ENCODE measurements at regions not wholly inside any gene's neighbourhood (a gene's known extent, or its start where the extent isn't known, plus 50 kb on each side); places are given as distances from the start of the nearest gene placed in this dataset.

- no peaks in the 10 kb centered on the region for H3K27me3 ChIP-seq
- ATAC-seq: no peak
- intact Hi-C loops (cut with DNase I): no loop called here
- H3K4me3 ChIP-seq: no peak overlapping the region
- H3K4me1 ChIP-seq: no peaks in the 10 kb centered on the region
- no peaks in the 10 kb centered on the region for H3K9me3 ChIP-seq
- no peaks in the 10 kb centered on the region for H3K36me3 ChIP-seq (replicated peaks in 1 of 2; ENCODE audit: insufficient read depth in 1 of 2, low read depth in 2 of 2)
- TF ChIP-seq CTCF (IDR thresholded peaks at IDR 0.05): no peak
- TF ChIP-seq POLR2A (IDR thresholded peaks at IDR 0.05): no peak
- H3K27ac ChIP-seq: no peak overlapping the region
- DNase-seq: no peak
- WGBS, 2 donors: 63 to 68% methylated on average over 7 of the region's 7 CpGs
Observed at GRCh38 chr18:8948471-8949149, 153.9 kb upstream of the NDUFV2 start.

GRCh38 chr18:8949206-8949605, 153.3 kb upstream of the NDUFV2 start:
- no peaks in the 10 kb centered on the region for H3K4me1 ChIP-seq
- H3K27me3 ChIP-seq: no peaks in the 10 kb centered on the region
- intact Hi-C loops (cut with DNase I): no loop called here
- no peak for ATAC-seq
- 60 to 63% methylated on average over 12 to 13 of the region's 13 CpGs for WGBS, 2 donors
- no peak overlapping the region for H3K4me3 ChIP-seq
- no peaks in the 10 kb centered on the region for H3K36me3 ChIP-seq (replicated peaks in 1 of 2; ENCODE audit: insufficient read depth in 1 of 2, low read depth in 2 of 2)
- no peaks in the 10 kb centered on the region for H3K9me3 ChIP-seq
- no peak overlapping the region for H3K27ac ChIP-seq
- TF ChIP-seq POLR2A (IDR thresholded peaks at IDR 0.05): no peak
- TF ChIP-seq CTCF (IDR thresholded peaks at IDR 0.05): no peak
- DNase-seq: no peak

- DNase-seq: no peak
- intact Hi-C loops (cut with DNase I): no loop called here
- H3K4me3 ChIP-seq: no peak overlapping the region
- no peak for TF ChIP-seq POLR2A (IDR thresholded peaks at IDR 0.05)
- no peak for TF ChIP-seq CTCF (IDR thresholded peaks at IDR 0.05)
- H3K9me3 ChIP-seq: no peaks in the 10 kb centered on the region
- no peak for ATAC-seq
- no peaks in the 10 kb centered on the region for H3K36me3 ChIP-seq (replicated peaks in 1 of 2; ENCODE audit: insufficient read depth in 1 of 2, low read depth in 2 of 2)
- H3K4me1 ChIP-seq: no peaks in the 10 kb centered on the region
- 65 to 81% methylated on average over 2 of the region's 2 CpGs for WGBS, 2 donors
- no peaks in the 10 kb centered on the region for H3K27me3 ChIP-seq
- no peak overlapping the region for H3K27ac ChIP-seq
Observed at GRCh38 chr18:8951491-8951890, 151.0 kb upstream of the NDUFV2 start.

- Histone ChIP-seq H3K36me3 (replicated peaks in 1 of 2; ENCODE audit: insufficient read depth in 1 of 2, low read depth in 2 of 2) (no peaks in the 10 kb centered on the region), H3K27ac (no peak overlapping the region), H3K27me3 (no peaks in the 10 kb centered on the region), H3K9me3 (no peaks in the 10 kb centered on the region), H3K4me1 (no peaks in the 10 kb centered on the region), H3K4me3 (no peak overlapping the region)
- intact Hi-C loops (cut with DNase I): no loop called here
- no peak for ATAC-seq
- no peak for DNase-seq
- 84 to 93% methylated on average over 5 of the region's 5 CpGs for WGBS, 2 donors
- TF ChIP-seq POLR2A (IDR thresholded peaks at IDR 0.05) (no peak), CTCF (IDR thresholded peaks at IDR 0.05) (no peak)
Observed at GRCh38 chr18:8952174-8952573, 150.3 kb upstream of the NDUFV2 start.
